ENCODE measurements at regions not wholly inside any gene's neighbourhood (a gene's known extent, or its start where the extent isn't known, plus 50 kb on each side); places are given as distances from the start of the nearest gene placed in this dataset.
A peak's percentile ranks its signal among the peaks of the same experiment; 100 is the strongest.
"Not testable (repeated sequence)": the region's sequence is repeated elsewhere in the genome, so short reads cannot be mapped to it uniquely, and the experiment has no call there.

DNA sequence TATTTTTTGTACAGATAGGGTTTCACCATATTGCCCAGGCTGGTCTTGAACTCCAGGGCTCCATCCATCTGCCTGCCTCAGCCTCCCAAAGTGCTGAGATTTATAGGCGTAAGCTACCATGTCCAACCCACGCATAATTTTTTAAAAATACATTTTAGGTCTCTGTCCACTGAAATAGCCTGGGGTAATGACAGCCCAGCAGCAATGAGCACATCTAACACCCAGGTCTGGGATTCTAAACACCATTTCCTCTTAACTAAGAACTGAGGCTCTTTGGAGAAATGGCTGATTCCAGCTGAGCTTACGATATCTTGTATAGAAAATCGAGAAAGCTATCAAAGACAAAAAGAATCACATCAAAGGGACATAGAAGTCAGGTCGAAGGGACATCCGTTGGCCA is 245.3 kb downstream of the PARN start:
- no peaks in the 10 kb centered on the region for H3K9me3 Mint-ChIP-seq (ENCODE audit: unreplicated experiment)
- DNase-seq (ENCODE audit: unreplicated experiment) = no peak
- no TSS peak for BruUV-seq (replicated peaks)
- POLR2A ChIA-PET = interaction anchor here (0.9 kb wide), 1 partner anchor 16 kb away, joined by 3 read pairs; no protein-coding TSS in a partner anchor
- no peaks in the 10 kb centered on the region for H3K27me3 Mint-ChIP-seq (ENCODE audit: insufficient read depth, unreplicated experiment)
- peaks cover 12% of the 10 kb centered on the region for H3K4me1 Mint-ChIP-seq (ENCODE audit: insufficient read depth, unreplicated experiment)
- TF ChIP-seq CTCF (IDR thresholded peaks at IDR 0.05; ENCODE audit: unreplicated experiment) = no peak
- intact Hi-C loops (cut with micrococcal nuclease) = no loop called here
- CTCF ChIA-PET = no interaction called here
- H3K36me3 Mint-ChIP-seq (ENCODE audit: insufficient read depth, unreplicated experiment) = peaks cover 10% of the 10 kb centered on the region
- no peak overlapping the region for H3K4me3 Mint-ChIP-seq (ENCODE audit: unreplicated experiment)
- H3K27ac Mint-ChIP-seq (ENCODE audit: low read depth, unreplicated experiment) = no peak overlapping the region

- CTCF ChIA-PET = interaction anchor here (1.4 kb wide), 1 partner anchor 10 kb away, joined by 7 read pairs; no protein-coding TSS in a partner anchor
- intact Hi-C loops (cut with micrococcal nuclease); H3K27ac Mint-ChIP-seq (ENCODE audit: low read depth, unreplicated experiment); H3K9me3 Mint-ChIP-seq (ENCODE audit: unreplicated experiment); H3K4me3 Mint-ChIP-seq (ENCODE audit: unreplicated experiment); DNase-seq (ENCODE audit: unreplicated experiment); H3K27me3 Mint-ChIP-seq (ENCODE audit: insufficient read depth, unreplicated experiment); BruUV-seq (replicated peaks): not testable (repeated sequence)
- POLR2A ChIA-PET = interaction anchor here (0.9 to 1.5 kb wide), 2 partner anchors 12 to 15 kb away, joined by 3 read pairs; no protein-coding TSS in a partner anchor
- Mint-ChIP-seq H3K4me1 (ENCODE audit: insufficient read depth, unreplicated experiment) (peaks cover 17% of the 10 kb centered on the region), H3K36me3 (ENCODE audit: insufficient read depth, unreplicated experiment) (peaks cover 16% of the 10 kb centered on the region)
These were observed 246.2 kb downstream of the PARN start for GRCh38 chr16:14383844-14384243.

DNA sequence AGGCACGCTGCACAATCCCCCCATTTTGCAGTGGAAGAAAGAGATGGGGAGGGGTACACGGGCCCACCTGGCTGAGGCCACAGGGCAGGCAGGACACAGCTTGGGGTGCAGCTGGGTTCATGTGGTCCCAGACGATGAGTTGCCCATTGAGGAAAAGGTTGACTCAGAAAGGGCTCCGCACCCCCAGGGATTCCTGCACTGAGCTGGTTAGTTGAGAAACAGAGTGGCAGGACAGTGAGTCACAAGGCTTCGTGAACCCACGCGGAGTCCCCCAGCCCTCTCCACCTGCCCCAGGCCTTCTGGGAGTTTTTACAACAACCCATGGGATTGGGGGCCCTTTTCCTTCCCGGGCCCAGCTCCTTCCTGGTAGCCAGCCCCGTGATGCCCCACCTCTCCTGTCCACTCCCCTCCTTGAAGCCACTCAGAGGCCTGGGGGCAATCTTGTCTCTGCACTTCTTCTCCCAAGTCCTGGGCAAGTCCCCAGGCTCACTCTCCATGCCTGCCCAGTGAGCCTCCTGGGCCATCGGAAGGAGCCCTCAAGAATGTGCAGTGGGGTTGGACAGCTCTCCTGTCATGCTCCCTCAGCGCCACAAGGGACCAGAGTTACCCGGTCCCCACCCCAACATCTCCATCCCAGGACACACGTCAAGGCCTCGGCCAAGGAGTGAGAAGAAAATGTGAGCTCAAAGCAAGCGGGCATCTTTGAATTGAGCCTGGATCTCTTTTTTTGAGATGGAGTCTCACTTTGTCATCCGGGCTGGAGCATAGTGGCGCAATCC is 251.2 kb downstream of the PARN start:
- peaks cover 16% of the 10 kb centered on the region for H3K36me3 Mint-ChIP-seq (ENCODE audit: insufficient read depth, unreplicated experiment)
- peaks cover 27% of the 10 kb centered on the region for H3K4me1 Mint-ChIP-seq (ENCODE audit: insufficient read depth, unreplicated experiment)
- H3K27me3 Mint-ChIP-seq (ENCODE audit: insufficient read depth, unreplicated experiment) = no peaks in the 10 kb centered on the region
- no peak overlapping the region for H3K4me3 Mint-ChIP-seq (ENCODE audit: unreplicated experiment)
- peak; percentile 84 for DNase-seq (ENCODE audit: unreplicated experiment)
- BruUV-seq (replicated peaks) = no TSS peak
- H3K9me3 Mint-ChIP-seq (ENCODE audit: unreplicated experiment) = no peaks in the 10 kb centered on the region
- ChIA-PET POLR2A (interaction anchor here (0.6 to 1.7 kb wide), 14 partner anchors 8 to 402 kb away, joined by 3 to 6 read pairs (median 3); no protein-coding TSS in a partner anchor), CTCF (interaction anchor here (0.6 to 1.3 kb wide), 8 partner anchors 9 to 308 kb away, joined by 3 to 6 read pairs (median 4); no protein-coding TSS in a partner anchor)
- intact Hi-C loops (cut with micrococcal nuclease) = no loop called here
- no peak for TF ChIP-seq CTCF (IDR thresholded peaks at IDR 0.05; ENCODE audit: unreplicated experiment)
- peak overlapping the region; percentile 71 for H3K27ac Mint-ChIP-seq (ENCODE audit: low read depth, unreplicated experiment)

DNA sequence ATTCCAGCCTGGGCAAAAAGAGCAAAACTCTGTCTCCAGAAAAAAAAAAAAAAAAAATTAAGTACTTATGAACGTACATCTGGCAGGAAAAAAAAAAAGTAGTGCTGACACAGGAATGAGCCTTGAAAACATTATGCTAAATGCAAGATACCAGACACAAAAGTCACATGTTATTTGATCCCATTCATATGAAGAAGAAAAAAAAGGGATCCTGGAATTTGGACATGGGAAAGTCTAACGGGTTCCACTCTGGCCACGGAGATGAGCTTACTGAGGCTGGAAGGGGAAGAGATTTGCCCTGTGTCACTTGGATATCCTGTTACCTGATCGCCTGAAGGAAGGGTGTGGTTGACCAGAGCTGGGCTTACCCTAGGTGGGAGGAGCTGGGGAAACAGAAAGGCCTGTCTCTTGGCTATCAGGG is 251.9 kb downstream of the PARN start:
- peaks cover 22% of the 10 kb centered on the region for H3K4me1 Mint-ChIP-seq (ENCODE audit: insufficient read depth, unreplicated experiment)
- H3K36me3 Mint-ChIP-seq (ENCODE audit: insufficient read depth, unreplicated experiment) = peaks cover 12% of the 10 kb centered on the region
- CTCF ChIA-PET = interaction anchor here (0.6 to 1.3 kb wide), 7 partner anchors 8 to 308 kb away, joined by 3 to 6 read pairs (median 4); no protein-coding TSS in a partner anchor
- intact Hi-C loops (cut with micrococcal nuclease) = no loop called here
- H3K9me3 Mint-ChIP-seq (ENCODE audit: unreplicated experiment) = no peaks in the 10 kb centered on the region
- no peak for TF ChIP-seq CTCF (IDR thresholded peaks at IDR 0.05; ENCODE audit: unreplicated experiment)
- H3K27ac Mint-ChIP-seq (ENCODE audit: low read depth, unreplicated experiment) = peak overlapping the region; percentile 71
- POLR2A ChIA-PET = interaction anchor here (0.5 to 1.7 kb wide), 14 partner anchors 8 to 1347 kb away, joined by 3 to 6 read pairs (median 3); no protein-coding TSS in a partner anchor
- BruUV-seq (replicated peaks) = no TSS peak
- DNase-seq (ENCODE audit: unreplicated experiment) = peak; percentile 70
- H3K27me3 Mint-ChIP-seq (ENCODE audit: insufficient read depth, unreplicated experiment) = no peaks in the 10 kb centered on the region
- H3K4me3 Mint-ChIP-seq (ENCODE audit: unreplicated experiment) = peak overlapping the region; percentile 17

All from MCF 10A (cell line).